GM23338 (cell line): ENCODE measurements at regions not wholly inside any gene's neighbourhood (a gene's known extent, or its start where the extent isn't known, plus 50 kb on each side); places are given as distances from the start of the nearest gene placed in this dataset.

Experiments used
- ATAC-seq: fragments of 200-7000 bp; cut with Tn5 transposase; 3 replicates; pipeline ENCODE4 v1.9.1; 2020
- DNase-seq: peaks from one replicate; pipeline ENCODE4 v3.0.0-alpha.2; 2015; ENCODE audit warnings: low spot score
- H2AFZ ChIP-seq: fragments of 200-600 bp; sonication (generic); 2 replicates; pipeline ENCODE4 v1.8.0; 2016; ENCODE audit warnings: antibody characterized with exemption, mild to moderate bottlenecking, moderate library complexity
- H3F3A ChIP-seq: fragments of 200-600 bp; sonication (generic); replicated peaks from 2 replicates; pipeline ENCODE4 v1.8.0; 2017; ENCODE audit warnings: antibody characterized with exemption, mixed run types, low read depth
- H3K27ac ChIP-seq: fragments of 200-600 bp; sonication (generic); 2 replicates; pipeline ENCODE4 v1.6.1; 2016; ENCODE audit warnings: low read depth
- H3K27me3 ChIP-seq: fragments of 200-600 bp; sonication (generic); 2 replicates; pipeline ENCODE4 v1.8.0; 2016; ENCODE audit warnings: mild to moderate bottlenecking, mixed run types, moderate library complexity; ENCODE audit not compliant: insufficient read depth
- H3K36me3 ChIP-seq: fragments of 200-600 bp; sonication (generic); 2 replicates; pipeline ENCODE4 v1.8.0; 2016; ENCODE audit warnings: mild to moderate bottlenecking; ENCODE audit not compliant: insufficient read depth
- H3K4me1 ChIP-seq: fragments of 200-600 bp; sonication (generic); 2 replicates; pipeline ENCODE4 v1.8.0; 2016; ENCODE audit warnings: mild to moderate bottlenecking, moderate library complexity; ENCODE audit not compliant: insufficient read depth
- H3K4me2 ChIP-seq: fragments of 200-600 bp; sonication (generic); 2 replicates; pipeline ENCODE4 v1.7.1; 2017; ENCODE audit warnings: mixed run types
- H3K4me3 ChIP-seq: fragments of 200-600 bp; sonication (generic); 2 replicates; pipeline ENCODE4 v1.6.1; 2016; ENCODE audit warnings: mixed run types
- H3K79me2 ChIP-seq: fragments of 200-600 bp; sonication (generic); replicated peaks from 2 replicates; pipeline ENCODE4 v1.8.0; 2017; ENCODE audit warnings: mild to moderate bottlenecking; ENCODE audit not compliant: insufficient read depth
- H3K9me2 ChIP-seq: fragments of 200-600 bp; sonication (generic); 2 replicates; pipeline ENCODE4 v1.8.0; 2017; ENCODE audit not compliant: insufficient read depth
- H4K20me1 ChIP-seq: fragments of 200-600 bp; sonication (generic); replicated peaks from 2 replicates; pipeline ENCODE4 v1.8.0; 2017; ENCODE audit warnings: mild to moderate bottlenecking; ENCODE audit not compliant: insufficient read depth
- H3K27ac Mint-ChIP-seq: 2 replicates; pipeline ENCODE4 v1.8.0; 2020; ENCODE audit warnings: inconsistent platforms, mild to moderate bottlenecking, moderate library complexity, mixed read lengths
- H3K27me3 Mint-ChIP-seq: 3 replicates; pipeline ENCODE4 v1.8.0; 2022; ENCODE audit warnings: low read depth, mild to moderate bottlenecking, moderate library complexity, mixed read lengths, inconsistent platforms; ENCODE audit not compliant: insufficient read depth, poor library complexity
- H3K36me3 Mint-ChIP-seq: 3 replicates; pipeline ENCODE4 v1.8.0; 2021; ENCODE audit warnings: low read depth, mild to moderate bottlenecking, inconsistent platforms, moderate library complexity, mixed read lengths
- H3K4me1 Mint-ChIP-seq: 3 replicates; pipeline ENCODE4 v1.8.0; 2020; ENCODE audit warnings: mild to moderate bottlenecking, inconsistent platforms, mixed read lengths
- H3K4me3 Mint-ChIP-seq: 3 replicates; pipeline ENCODE4 v1.8.0; 2021; ENCODE audit warnings: moderate library complexity, mild to moderate bottlenecking, inconsistent platforms, mixed read lengths
- H3K9me3 Mint-ChIP-seq: 3 replicates; pipeline ENCODE4 v1.8.0; 2020; ENCODE audit warnings: moderate library complexity, mild to moderate bottlenecking, inconsistent platforms, mixed read lengths
- CREB1 ChIP-seq: fragments of 250-450 bp; sonication (Bioruptor Pico); IDR thresholded peaks from 2 replicates; pipeline ENCODE4 v1.5.0; 2020; ENCODE audit warnings: low read depth, mild to moderate bottlenecking, moderate library complexity
- CTCF ChIP-seq, 2 experiments: fragments of 200-600 bp in 1 of 2; sonication (generic) in 1 of 2; conservative IDR thresholded peaks; 2 replicates each; pipeline versions ENCODE4 v1.5.1 to v1.6.1; 2016 to 2017; ENCODE audit warnings: antibody characterized with exemption in 2 of 2, low read depth in 2 of 2, mild to moderate bottlenecking in 2 of 2, moderate library complexity in 1 of 2
- ETS1 ChIP-seq: IDR thresholded peaks from 2 replicates; pipeline ENCODE4 v1.6.1; 2016; ENCODE audit warnings: antibody characterized with exemption
- EZH2 ChIP-seq: fragments of 200-600 bp; sonication (generic); IDR thresholded peaks from one replicate; pipeline ENCODE4 v1.8.0; 2017; ENCODE audit warnings: antibody characterized with exemption, mild to moderate bottlenecking, low read depth; ENCODE audit not compliant: unreplicated experiment
- EZH2phosphoT487 ChIP-seq: fragments of 200-600 bp; sonication (generic); IDR thresholded peaks from one replicate; pipeline ENCODE4 v1.8.1; 2018; ENCODE audit warnings: antibody characterized with exemption; ENCODE audit not compliant: unreplicated experiment
- JUNB ChIP-seq: IDR thresholded peaks from one replicate; pipeline ENCODE4 v1.6.1; 2016; ENCODE audit warnings: antibody characterized with exemption; ENCODE audit not compliant: unreplicated experiment
- POLR2AphosphoS5 ChIP-seq: IDR thresholded peaks from 2 replicates; pipeline ENCODE4 v1.6.1; 2016; ENCODE audit warnings: antibody characterized with exemption, low read depth
- REST ChIP-seq: IDR thresholded peaks from one replicate; pipeline ENCODE4 v1.6.1; 2018; ENCODE audit warnings: antibody characterized with exemption; ENCODE audit not compliant: unreplicated experiment
- STAT1 ChIP-seq: IDR thresholded peaks from one replicate; pipeline ENCODE4 v1.6.1; 2016; ENCODE audit warnings: antibody characterized with exemption; ENCODE audit not compliant: unreplicated experiment
- ZNF114 ChIP-seq: fragments of 250-450 bp; sonication (Bioruptor Pico); IDR thresholded peaks from 2 replicates; pipeline ENCODE4 v1.5.0; 2020; ENCODE audit warnings: mild to moderate bottlenecking, moderate library complexity
- ZNF331 ChIP-seq: fragments of 250-450 bp; sonication (Bioruptor Pico); IDR thresholded peaks from 2 replicates; pipeline ENCODE4 v1.5.0; 2020; ENCODE audit warnings: low read depth, mild to moderate bottlenecking, moderate library complexity

GRCh38 chr1:25018943-25019336 is 88.9 kb upstream of the RUNX3 start:
- Histone ChIP-seq H2AFZ (no peak overlapping the region), H3K4me1 (no peaks in the 10 kb centered on the region), H3F3A (no peaks in the 10 kb centered on the region), H3K27ac (no peak overlapping the region), H3K4me3 (no peak overlapping the region), H4K20me1 (no peaks in the 10 kb centered on the region), H3K79me2 (no peaks in the 10 kb centered on the region), H3K27me3 (no peaks in the 10 kb centered on the region), H3K4me2 (no peak overlapping the region), H3K9me2 (no peaks in the 10 kb centered on the region), H3K36me3 (no peaks in the 10 kb centered on the region)
- Mint-ChIP-seq H3K4me3 (no peak overlapping the region), H3K4me1 (peaks cover 20% of the 10 kb centered on the region), H3K27me3 (peaks cover 4% of the 10 kb centered on the region), H3K27ac (no peak overlapping the region), H3K36me3 (no peaks in the 10 kb centered on the region), H3K9me3 (no peaks in the 10 kb centered on the region; the same call in 2 of the 3 replicates)
- TF ChIP-seq CTCF (conservative IDR thresholded peaks at IDR 0.05; ENCODE audit: low read depth in 2 of 2), result no peak
- ATAC-seq, result no peak
- DNase-seq, result no peak

- H3K4me1 ChIP-seq, result no peaks in the 10 kb centered on the region
- Mint-ChIP-seq H3K4me3 (no peak overlapping the region), H3K36me3 (no peaks in the 10 kb centered on the region), H3K4me1 (peaks cover 19% of the 10 kb centered on the region), H3K27me3 (peaks cover 5% of the 10 kb centered on the region), H3K9me3 (no peaks in the 10 kb centered on the region; the same call in 2 of the 3 replicates), H3K27ac (no peak overlapping the region)
- H2AFZ ChIP-seq, result no peak overlapping the region
- no peak overlapping the region for H3K27ac ChIP-seq
- no peaks in the 10 kb centered on the region for H3K9me2 ChIP-seq
- no peaks in the 10 kb centered on the region for H3F3A ChIP-seq
- no peak overlapping the region for H3K4me3 ChIP-seq
- H3K36me3 ChIP-seq, result no peaks in the 10 kb centered on the region
- H4K20me1 ChIP-seq, result no peaks in the 10 kb centered on the region
- H3K27me3 ChIP-seq, result no peaks in the 10 kb centered on the region
- no peak for ATAC-seq
- H3K4me2 ChIP-seq, result no peak overlapping the region
- DNase-seq, result no peak
- no peaks in the 10 kb centered on the region for H3K79me2 ChIP-seq
- no peak for TF ChIP-seq POLR2AphosphoS5
- no peak for TF ChIP-seq STAT1
- TF ChIP-seq ZNF114 (CRISPR knock-in tag), result no peak
- TF ChIP-seq JUNB, result no peak
- TF ChIP-seq EZH2, result no peak
- no peak for TF ChIP-seq CTCF (conservative IDR thresholded peaks at IDR 0.05; ENCODE audit: low read depth in 2 of 2)
- TF ChIP-seq CREB1 (CRISPR knock-in tag), result no peak
- TF ChIP-seq ETS1, result no peak
- no peak for TF ChIP-seq REST
- no peak for TF ChIP-seq EZH2phosphoT487
- no peak for TF ChIP-seq ZNF331 (CRISPR knock-in tag)
Measured at GRCh38 chr1:25018110-25018735, 88.1 kb upstream of the RUNX3 start.
